ENCODE measurements at regions not wholly inside any gene's neighbourhood (a gene's known extent, or its start where the extent isn't known, plus 50 kb on each side); places are given as distances from the start of the nearest gene placed in this dataset.
A peak's percentile ranks its signal among the peaks of the same experiment; 100 is the strongest.

GRCh38 chr14:65164825-65165135, 62.5 kb upstream of the MAX start:
- no peak overlapping the region for H3K27ac ChIP-seq
- TF ChIP-seq CTCF (IDR thresholded peaks at IDR 0.05) = no peak
- no peak for DNase-seq (ENCODE audit: low spot score)

GRCh38 chr14:65167072-65167645, 64.8 kb upstream of the MAX start:
- H3K27ac ChIP-seq = no peak overlapping the region
- no peak for TF ChIP-seq CTCF (IDR thresholded peaks at IDR 0.05)
- no peak for DNase-seq (ENCODE audit: low spot score)

More at GRCh38 chr14:65164825-65165135, 62.5 kb upstream of the MAX start:
- no peak overlapping the region for H3K4me3 ChIP-seq

GRCh38 chr14:65168840-65169239, 66.5 kb upstream of the MAX start:
- TF ChIP-seq CTCF (IDR thresholded peaks at IDR 0.05) = no peak
- Histone ChIP-seq H3K27ac (peak overlapping the region in 1 of 2 donors; percentile 22), H3K4me3 (no peak overlapping the region)
- DNase-seq (ENCODE audit: low spot score) = no peak

More at GRCh38 chr14:65167072-65167645, 64.8 kb upstream of the MAX start:
- H3K4me3 ChIP-seq = no peak overlapping the region

- no peak for TF ChIP-seq CTCF (IDR thresholded peaks at IDR 0.05)
- Histone ChIP-seq H3K4me3 (no peak overlapping the region), H3K27ac (peak overlapping the region in 1 of 2 donors; percentile 22)
- DNase-seq (ENCODE audit: low spot score) = no peak
These were observed 67.0 kb upstream of the MAX start for GRCh38 chr14:65169351-65169750.

- Histone ChIP-seq H3K27ac (no peak overlapping the region), H3K4me3 (peak overlapping the region; percentile 55)
- DNase-seq (ENCODE audit: low spot score) = no peak
- TF ChIP-seq CTCF (IDR thresholded peaks at IDR 0.05) = no peak
These were observed 68.0 kb upstream of the MAX start for GRCh38 chr14:65170318-65170717.

- TF ChIP-seq CTCF (IDR thresholded peaks at IDR 0.05) = no peak
- H3K27ac ChIP-seq = no peak overlapping the region
These were observed 68.6 kb upstream of the MAX start for GRCh38 chr14:65170768-65171507.

More at GRCh38 chr14:65170768-65171507, 68.6 kb upstream of the MAX start:
- peak overlapping the region; percentile 55 for H3K4me3 ChIP-seq
- DNase-seq (ENCODE audit: low spot score) = no peak

Data from coronary artery (tissue), 2 donors.